Nephron progenitor cell (in vitro differentiated cells): ENCODE measurements at regions not wholly inside any gene's neighbourhood (a gene's known extent, or its start where the extent isn't known, plus 50 kb on each side); places are given as distances from the start of the nearest gene placed in this dataset.

Experiments
- DNase-seq: peaks from one replicate; pipeline ENCODE4 v3.0.0; 2021
- H3K27ac Mint-ChIP-seq: 2 replicates; pipeline ENCODE4 v1.8.0; 2021; ENCODE audit warnings: mild to moderate bottlenecking, moderate library complexity, mixed read lengths
- H3K27me3 Mint-ChIP-seq: 2 replicates; pipeline ENCODE4 v1.8.0; 2021; ENCODE audit warnings: mild to moderate bottlenecking, low read depth, mixed read lengths; ENCODE audit not compliant: poor library complexity
- H3K36me3 Mint-ChIP-seq: 2 replicates; pipeline ENCODE4 v1.8.0; 2021; ENCODE audit warnings: low read depth, mixed read lengths
- H3K4me1 Mint-ChIP-seq: 2 replicates; pipeline ENCODE4 v1.8.0; 2021; ENCODE audit warnings: mixed read lengths
- H3K4me3 Mint-ChIP-seq: 2 replicates; pipeline ENCODE4 v1.8.0; 2021; ENCODE audit warnings: mild to moderate bottlenecking, moderate library complexity, mixed read lengths
- H3K9me3 Mint-ChIP-seq: 2 replicates; pipeline ENCODE4 v1.8.0; 2021; ENCODE audit warnings: mild to moderate bottlenecking, moderate library complexity, mixed read lengths
- TF ChIP-seq, protein P1 (sequence below): fragments of 200-600 bp; sonication (generic); IDR thresholded peaks from 2 replicates; pipeline ENCODE4 v1.5.0; 2021; ENCODE audit warnings: antibody characterized with exemption

- DNase-seq = no peak
- Mint-ChIP-seq H3K27ac (no peak overlapping the region), H3K4me1 (peaks cover 2% of the 10 kb centered on the region), H3K4me3 (no peak overlapping the region), H3K36me3 (peaks cover 4% of the 10 kb centered on the region), H3K27me3 (peaks cover 6% of the 10 kb centered on the region), H3K9me3 (peaks cover 7% of the 10 kb centered on the region)
- TF ChIP-seq, protein P1, sequence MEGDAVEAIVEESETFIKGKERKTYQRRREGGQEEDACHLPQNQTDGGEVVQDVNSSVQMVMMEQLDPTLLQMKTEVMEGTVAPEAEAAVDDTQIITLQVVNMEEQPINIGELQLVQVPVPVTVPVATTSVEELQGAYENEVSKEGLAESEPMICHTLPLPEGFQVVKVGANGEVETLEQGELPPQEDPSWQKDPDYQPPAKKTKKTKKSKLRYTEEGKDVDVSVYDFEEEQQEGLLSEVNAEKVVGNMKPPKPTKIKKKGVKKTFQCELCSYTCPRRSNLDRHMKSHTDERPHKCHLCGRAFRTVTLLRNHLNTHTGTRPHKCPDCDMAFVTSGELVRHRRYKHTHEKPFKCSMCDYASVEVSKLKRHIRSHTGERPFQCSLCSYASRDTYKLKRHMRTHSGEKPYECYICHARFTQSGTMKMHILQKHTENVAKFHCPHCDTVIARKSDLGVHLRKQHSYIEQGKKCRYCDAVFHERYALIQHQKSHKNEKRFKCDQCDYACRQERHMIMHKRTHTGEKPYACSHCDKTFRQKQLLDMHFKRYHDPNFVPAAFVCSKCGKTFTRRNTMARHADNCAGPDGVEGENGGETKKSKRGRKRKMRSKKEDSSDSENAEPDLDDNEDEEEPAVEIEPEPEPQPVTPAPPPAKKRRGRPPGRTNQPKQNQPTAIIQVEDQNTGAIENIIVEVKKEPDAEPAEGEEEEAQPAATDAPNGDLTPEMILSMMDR = no peak
Observed at GRCh38 chr2:61700464-61700863, 153.4 kb downstream of the FAM161A start.

- TF ChIP-seq, protein P1 = peak; percentile 43
- peaks cover 6% of the 10 kb centered on the region for H3K27me3 Mint-ChIP-seq
- H3K27ac Mint-ChIP-seq = no peak overlapping the region
- H3K9me3 Mint-ChIP-seq = no peaks in the 10 kb centered on the region
- no peaks in the 10 kb centered on the region for H3K36me3 Mint-ChIP-seq
- H3K4me3 Mint-ChIP-seq = peak overlapping the region; percentile 81
- peaks cover 14% of the 10 kb centered on the region for H3K4me1 Mint-ChIP-seq
- DNase-seq = peak; percentile 95
Observed at GRCh38 chr2:61694312-61695274, 156.4 kb upstream of the XPO1 start.

DNA sequence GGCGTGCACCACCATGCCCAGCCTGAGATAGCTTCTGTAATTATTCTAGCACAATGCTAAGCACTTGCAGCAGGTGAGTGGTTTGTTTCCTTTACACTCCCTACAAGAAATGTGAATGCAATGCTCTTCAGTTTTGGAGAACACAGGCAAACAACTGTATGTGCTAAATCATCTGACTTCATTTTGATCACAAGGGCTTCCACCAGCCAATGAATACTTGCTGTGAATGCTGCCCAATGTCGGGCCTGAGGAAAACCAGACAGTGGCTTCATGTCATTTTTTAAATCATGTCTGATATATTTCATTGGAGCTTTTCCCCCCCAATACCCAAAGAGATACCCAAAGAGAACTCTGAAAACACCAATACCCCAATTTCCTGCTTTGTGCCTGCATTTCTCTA is 155.6 kb upstream of the XPO1 start:
- peak overlapping the region; percentile 79 for H3K4me3 Mint-ChIP-seq
- TF ChIP-seq, protein P1 = no peak
- no peak for DNase-seq
- peaks cover 14% of the 10 kb centered on the region for H3K4me1 Mint-ChIP-seq
- H3K27ac Mint-ChIP-seq = no peak overlapping the region
- no peaks in the 10 kb centered on the region for H3K9me3 Mint-ChIP-seq
- H3K27me3 Mint-ChIP-seq = peaks cover 6% of the 10 kb centered on the region
- H3K36me3 Mint-ChIP-seq = no peaks in the 10 kb centered on the region

- DNase-seq = no peak
- H3K36me3 Mint-ChIP-seq = no peaks in the 10 kb centered on the region
- H3K27me3 Mint-ChIP-seq = peaks cover 5% of the 10 kb centered on the region
- H3K4me1 Mint-ChIP-seq = peaks cover 9% of the 10 kb centered on the region
- TF ChIP-seq, protein P1 = no peak
- no peaks in the 10 kb centered on the region for H3K9me3 Mint-ChIP-seq
- H3K27ac Mint-ChIP-seq = no peak overlapping the region
- H3K4me3 Mint-ChIP-seq = no peak overlapping the region
Observed at GRCh38 chr2:61690078-61690596, 152.0 kb upstream of the XPO1 start.

DNA sequence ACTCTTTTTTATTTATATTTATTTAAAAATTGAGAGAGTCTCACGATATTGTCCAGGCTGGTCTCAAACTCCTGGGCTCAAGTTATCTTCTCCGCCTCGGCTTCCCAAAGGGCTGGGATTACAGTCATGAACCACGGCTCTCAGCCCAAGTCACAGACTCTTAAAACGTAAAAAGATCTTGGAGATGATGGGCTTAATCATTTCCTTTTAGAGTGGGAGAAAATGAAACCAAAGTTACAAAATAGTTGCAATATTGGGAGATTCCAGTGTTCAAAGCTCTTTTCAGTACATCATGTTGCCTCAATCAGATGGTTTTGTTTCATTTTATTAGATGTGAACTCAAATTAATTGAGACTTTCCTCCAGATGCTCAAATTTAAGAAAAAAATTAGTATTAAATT is 151.4 kb upstream of the XPO1 start:
- TF ChIP-seq, protein P1 = no peak
- peaks cover 8% of the 10 kb centered on the region for H3K4me1 Mint-ChIP-seq
- no peaks in the 10 kb centered on the region for H3K36me3 Mint-ChIP-seq
- H3K4me3 Mint-ChIP-seq = no peak overlapping the region
- H3K9me3 Mint-ChIP-seq = no peaks in the 10 kb centered on the region
- DNase-seq = no peak
- no peak overlapping the region for H3K27ac Mint-ChIP-seq
- H3K27me3 Mint-ChIP-seq = peaks cover 5% of the 10 kb centered on the region
